EL (cell line): ENCODE measurements at regions not wholly inside any gene's neighbourhood (a gene's known extent, or its start where the extent isn't known, plus 50 kb on each side); places are given as distances from the start of the nearest gene placed in this dataset.

Experiments used
- DNase-seq: peaks from one replicate; pipeline ENCODE4 v3.0.0-alpha.2; 2016

- DNase-seq: no peak
These were observed 427.9 kb upstream of the CLINT1 start for GRCh38 chr5:158286827-158287226.

DNA sequence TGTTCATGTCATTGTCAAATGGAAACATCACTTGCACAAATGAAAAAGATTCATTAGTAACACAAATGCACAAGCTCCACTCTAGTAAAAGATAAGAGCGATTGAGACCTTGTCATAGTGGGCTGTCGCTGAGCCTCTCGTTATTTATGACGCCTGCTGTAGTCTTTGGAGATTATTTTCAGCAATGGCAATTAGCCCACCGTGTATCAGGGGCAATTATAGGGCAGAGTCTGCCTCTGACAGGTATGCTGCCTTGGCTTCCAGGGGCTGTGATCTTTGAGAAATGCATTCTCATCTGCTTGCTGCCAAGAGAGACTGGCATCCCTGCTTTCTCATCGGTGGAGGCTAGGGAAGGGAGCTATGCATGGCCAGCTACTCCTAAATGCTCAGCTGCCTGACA is 426.8 kb upstream of the CLINT1 start:
- DNase-seq: no peak

DNA sequence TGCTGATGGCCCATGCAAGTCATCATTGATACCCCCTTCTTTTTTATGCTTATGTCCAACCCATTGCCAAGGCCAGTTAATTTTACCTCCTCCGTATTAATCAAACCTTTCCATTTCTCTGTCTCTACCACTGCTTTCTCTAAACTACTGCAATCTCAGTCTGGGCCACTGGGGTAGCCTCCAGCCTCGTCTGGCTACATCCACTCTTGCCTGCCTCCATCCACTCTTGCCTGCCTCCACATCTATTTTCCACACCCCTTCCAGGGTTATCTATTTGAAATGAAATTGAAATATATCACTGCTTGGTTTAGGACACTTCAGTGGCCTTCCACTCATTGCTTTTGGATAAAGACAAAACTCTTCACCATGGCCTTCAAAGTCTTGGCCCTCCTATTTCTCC is 425.3 kb upstream of the CLINT1 start:
- DNase-seq: no peak

DNA sequence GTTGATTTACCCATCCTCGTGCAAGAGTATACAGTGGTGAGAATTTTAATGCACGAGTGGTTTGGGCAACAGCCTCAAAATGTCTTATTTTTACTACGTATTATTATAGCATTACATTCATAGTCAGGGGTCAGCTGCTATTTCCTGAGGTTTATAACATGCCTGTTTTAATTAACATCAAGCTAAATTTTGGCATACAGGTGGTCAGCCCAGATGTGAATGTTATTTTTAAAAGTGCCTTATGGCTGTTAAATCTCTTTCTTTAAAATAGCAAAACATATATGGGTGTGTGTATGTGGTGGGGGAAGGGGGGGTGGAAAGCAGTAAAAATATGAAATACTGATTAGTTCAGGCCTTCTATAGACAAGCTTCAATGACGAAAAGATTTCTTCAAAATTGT is 424.5 kb upstream of the CLINT1 start:
- no peak for DNase-seq

GRCh38 chr5:158278216-158278925 is 419.4 kb upstream of the CLINT1 start:
- no peak for DNase-seq

GRCh38 chr5:158277276-158277675 is 418.3 kb upstream of the CLINT1 start:
- no peak for DNase-seq

DNA sequence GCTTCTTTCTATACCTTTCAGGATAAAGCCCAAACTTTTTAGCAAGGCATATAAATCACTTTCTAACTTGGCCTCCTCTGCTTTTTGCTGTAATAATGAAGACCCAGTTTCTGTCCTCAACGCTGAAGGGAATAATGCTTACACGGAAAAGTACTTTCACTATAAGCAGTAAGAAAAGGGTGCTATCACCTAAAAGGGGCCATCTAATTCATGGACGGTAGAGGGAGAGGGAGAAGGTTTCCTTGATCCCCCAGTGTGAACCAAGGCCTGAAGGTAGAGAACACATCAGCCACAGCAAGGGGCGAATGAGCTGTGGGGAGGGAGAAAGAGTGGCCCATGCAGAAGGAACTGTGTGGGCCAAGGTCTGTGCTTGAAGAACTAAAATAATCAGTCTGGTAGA is 417.7 kb upstream of the CLINT1 start:
- DNase-seq: no peak

DNA sequence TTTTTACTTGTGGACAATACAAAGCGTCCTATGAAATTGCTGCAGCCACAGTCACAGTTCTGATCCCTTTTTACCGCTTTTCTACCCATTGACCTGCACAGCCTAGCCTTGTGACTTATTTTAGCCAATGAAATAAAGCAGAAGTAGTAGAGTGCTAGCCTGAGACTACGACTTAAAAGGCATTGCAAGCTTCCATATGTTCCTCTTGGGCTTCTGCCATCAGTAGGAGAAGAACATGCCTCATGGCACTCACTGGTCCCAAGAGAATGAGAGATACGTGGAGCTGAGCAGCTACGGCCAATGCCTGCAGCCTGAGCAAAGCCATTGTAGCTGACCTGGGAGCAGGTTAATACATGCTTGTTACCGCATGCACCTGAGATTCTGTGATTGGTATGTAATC is 416.6 kb upstream of the CLINT1 start:
- no peak for DNase-seq

- no peak for DNase-seq
These were observed 414.1 kb upstream of the CLINT1 start for GRCh38 chr5:158273035-158273434.

DNA sequence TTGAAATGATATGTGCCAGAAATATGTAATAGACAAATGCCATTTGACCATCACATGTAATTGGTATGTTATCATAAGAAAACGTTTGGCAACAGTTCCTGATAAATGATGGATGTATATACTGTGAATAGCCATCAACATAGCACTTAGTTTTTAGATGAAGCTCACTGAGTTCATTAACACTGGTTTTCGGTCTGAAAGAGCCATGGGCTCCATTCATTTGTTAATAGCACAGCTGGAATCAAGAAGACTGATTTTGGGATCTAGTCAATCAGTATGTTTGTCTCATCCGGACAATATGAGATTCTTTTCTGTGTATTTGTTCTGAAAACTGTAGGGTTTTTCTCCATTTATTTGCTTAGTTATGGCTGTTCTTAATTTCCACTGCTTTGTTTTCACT is 413.5 kb upstream of the CLINT1 start:
- no peak for DNase-seq

DNA sequence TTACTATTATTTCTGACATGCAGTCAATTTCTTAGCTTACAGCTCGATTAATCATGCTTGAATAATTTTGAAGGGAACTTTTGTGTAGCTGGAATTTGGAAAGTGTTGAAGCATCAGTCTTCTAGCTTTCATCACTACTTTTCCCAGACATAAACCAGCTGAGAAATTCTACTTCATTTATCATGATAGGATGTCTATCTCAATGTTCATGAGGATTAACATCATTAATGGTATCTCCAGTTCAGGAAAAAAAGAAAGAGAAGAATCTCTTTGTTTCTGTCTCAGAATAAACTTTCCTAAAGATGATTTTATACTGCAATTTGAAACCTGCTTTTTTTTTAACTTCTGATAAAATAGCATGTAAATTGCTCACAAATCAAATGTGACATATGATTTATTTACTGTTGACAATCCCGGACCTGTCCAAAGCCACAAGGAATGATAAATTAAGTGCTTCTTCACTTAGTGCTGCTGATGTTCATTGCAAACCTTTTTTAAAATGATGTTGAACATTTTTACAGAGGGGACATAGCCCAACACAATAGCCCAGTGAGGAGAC is 412.1 kb upstream of the CLINT1 start:
- DNase-seq: no peak

DNA sequence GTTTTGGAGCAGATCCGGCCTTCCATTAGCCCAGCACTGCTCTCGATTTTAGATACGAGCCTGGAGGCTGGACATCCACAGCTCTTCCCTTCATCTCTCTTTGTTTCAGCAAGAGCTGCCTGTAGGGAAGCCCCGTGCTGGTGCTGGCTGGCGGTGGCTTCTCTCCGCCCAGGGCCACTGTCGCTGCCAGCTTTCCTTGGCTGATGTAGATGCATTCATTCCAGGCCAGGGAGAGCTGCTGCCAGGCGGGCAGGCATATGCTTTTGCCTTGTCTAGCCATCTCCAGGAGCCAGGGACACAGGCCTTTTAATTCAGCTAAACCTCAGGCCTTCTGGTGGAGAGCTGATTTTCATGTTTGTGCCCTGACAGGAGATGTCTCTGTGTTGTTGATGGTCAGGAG is 409.3 kb upstream of the CLINT1 start:
- no peak for DNase-seq

GRCh38 chr5:158267228-158267627 is 408.3 kb upstream of the CLINT1 start:
- DNase-seq: no peak

- no peak for DNase-seq
These were observed 407.2 kb upstream of the CLINT1 start for GRCh38 chr5:158265931-158266700.

- DNase-seq: no peak
These were observed 406.4 kb upstream of the CLINT1 start for GRCh38 chr5:158265346-158265745.

DNA sequence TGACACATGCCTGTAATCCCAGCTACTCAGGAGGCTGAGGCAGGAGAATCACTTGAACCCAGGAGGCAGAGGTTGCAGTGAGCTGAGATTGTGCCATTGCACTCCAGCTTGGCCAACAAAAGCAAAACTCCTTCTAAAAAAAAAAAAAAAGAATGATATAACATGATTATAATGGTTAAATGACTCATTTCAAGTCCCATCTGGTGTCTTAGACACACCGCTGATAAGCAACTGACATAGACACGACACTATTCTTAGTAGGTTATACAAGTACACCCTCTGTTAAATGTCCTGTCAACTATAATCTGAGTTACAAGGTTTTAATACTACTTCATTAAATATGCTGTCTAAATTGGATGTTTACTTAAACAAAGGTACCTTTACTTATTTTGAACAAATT is 405.3 kb upstream of the CLINT1 start:
- DNase-seq: no peak

- DNase-seq: no peak
These were observed 402.9 kb upstream of the CLINT1 start for GRCh38 chr5:158261674-158262367.

DNA sequence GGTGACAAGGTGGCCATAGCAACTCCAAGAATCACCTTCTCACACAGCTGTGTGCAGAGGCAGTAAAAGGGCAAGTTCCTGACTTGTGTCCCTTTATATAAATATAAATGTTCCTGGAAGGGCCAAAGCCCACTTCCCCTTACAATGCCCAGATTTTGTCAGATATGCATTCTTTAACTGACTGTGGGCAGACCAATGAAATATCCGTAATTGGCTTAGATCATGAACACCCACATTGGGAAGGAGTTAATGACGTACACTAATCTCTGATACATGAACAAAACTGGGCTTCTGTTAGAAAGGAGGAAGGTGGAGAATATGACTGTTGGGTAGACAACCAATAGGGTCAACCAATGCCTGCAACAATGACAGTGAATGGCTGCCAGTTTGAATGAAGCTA is 397.2 kb upstream of the CLINT1 start:
- no peak for DNase-seq

GRCh38 chr5:158255609-158256008 is 396.7 kb upstream of the CLINT1 start:
- no peak for DNase-seq

DNA sequence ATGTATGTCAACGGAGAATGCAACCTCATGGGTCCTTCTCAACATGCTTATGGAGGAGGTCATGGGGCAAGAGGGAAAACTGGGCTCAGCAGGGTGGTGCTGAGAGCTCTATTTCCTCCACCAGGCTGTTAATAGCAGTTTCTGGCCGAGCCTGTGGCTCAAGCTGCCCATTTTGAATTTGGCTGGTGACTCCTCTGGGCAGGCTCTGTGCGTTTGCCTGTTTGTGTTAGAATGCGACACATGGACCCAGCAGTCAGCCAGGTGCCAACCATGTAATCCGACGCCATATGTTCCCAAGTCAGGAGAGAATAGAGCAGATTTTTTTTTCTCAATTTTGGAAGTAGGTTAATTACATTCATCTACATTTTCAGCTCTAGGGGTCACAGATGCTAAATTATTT is 387.7 kb upstream of the CLINT1 start:
- DNase-seq: no peak

DNA sequence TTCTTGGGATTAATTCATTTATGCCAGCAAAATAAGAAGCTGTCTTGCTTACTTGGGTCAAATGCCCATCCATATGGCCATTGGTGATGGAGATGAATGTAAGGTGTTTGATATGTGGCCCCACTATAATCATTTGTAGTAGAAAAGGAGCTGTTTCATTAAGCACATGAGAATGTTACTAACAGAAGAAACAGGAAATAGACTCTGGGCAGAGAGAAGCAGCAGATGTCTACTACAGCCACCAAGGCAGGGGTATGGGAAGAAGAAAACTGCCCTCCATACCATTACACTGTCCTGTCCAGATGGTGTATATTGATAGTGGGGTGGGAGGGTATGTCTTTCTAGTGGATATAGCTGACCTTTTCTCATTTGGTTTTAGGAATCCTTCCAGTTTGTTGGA is 386.6 kb upstream of the CLINT1 start:
- no peak for DNase-seq

GRCh38 chr5:158244882-158245281 is 385.9 kb upstream of the CLINT1 start:
- no peak for DNase-seq

GRCh38 chr5:158236511-158237335 is 377.8 kb upstream of the CLINT1 start:
- DNase-seq: no peak
